ENCODE measurements at regions not wholly inside any gene's neighbourhood (a gene's known extent, or its start where the extent isn't known, plus 50 kb on each side); places are given as distances from the start of the nearest gene placed in this dataset.

DNA sequence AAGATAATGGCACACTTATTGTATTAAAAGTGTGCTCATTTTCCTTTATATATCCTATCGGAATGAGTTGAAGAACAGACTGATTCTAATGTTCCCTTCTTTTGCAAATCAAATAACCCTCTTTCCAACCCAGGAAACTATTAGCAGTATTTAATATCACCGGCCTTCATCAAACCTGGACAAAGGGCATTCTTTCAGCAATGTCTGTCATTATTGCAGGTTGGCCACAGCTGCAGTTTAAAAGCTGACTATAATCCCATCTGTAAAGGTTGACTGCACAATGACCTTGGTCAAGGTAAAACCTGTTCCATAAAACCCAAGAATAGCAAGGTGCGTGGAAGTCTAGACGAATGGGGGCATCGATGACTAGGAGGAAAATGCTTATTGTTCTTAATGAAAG is 472.3 kb upstream of the SOX5 start:
- no peak for DNase-seq (ENCODE audit: low read depth in 1 of 2, low spot score in 1 of 2)
- no peaks in the 10 kb centered on the region for H3K27me3 ChIP-seq (ENCODE audit: insufficient read depth, poor library complexity, severe bottlenecking)
- H3K27ac ChIP-seq (replicated peaks): no peak overlapping the region
- TF ChIP-seq, protein P1, sequence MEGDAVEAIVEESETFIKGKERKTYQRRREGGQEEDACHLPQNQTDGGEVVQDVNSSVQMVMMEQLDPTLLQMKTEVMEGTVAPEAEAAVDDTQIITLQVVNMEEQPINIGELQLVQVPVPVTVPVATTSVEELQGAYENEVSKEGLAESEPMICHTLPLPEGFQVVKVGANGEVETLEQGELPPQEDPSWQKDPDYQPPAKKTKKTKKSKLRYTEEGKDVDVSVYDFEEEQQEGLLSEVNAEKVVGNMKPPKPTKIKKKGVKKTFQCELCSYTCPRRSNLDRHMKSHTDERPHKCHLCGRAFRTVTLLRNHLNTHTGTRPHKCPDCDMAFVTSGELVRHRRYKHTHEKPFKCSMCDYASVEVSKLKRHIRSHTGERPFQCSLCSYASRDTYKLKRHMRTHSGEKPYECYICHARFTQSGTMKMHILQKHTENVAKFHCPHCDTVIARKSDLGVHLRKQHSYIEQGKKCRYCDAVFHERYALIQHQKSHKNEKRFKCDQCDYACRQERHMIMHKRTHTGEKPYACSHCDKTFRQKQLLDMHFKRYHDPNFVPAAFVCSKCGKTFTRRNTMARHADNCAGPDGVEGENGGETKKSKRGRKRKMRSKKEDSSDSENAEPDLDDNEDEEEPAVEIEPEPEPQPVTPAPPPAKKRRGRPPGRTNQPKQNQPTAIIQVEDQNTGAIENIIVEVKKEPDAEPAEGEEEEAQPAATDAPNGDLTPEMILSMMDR (IDR thresholded peaks at IDR 0.05; ENCODE audit: insufficient read depth, low read length): no peak
- TF ChIP-seq SPI1 (IDR thresholded peaks at IDR 0.05; ENCODE audit: borderline replicate concordance, low read depth) (no peak), GABPA (IDR thresholded peaks at IDR 0.05; ENCODE audit: low read depth) (no peak), POLR2AphosphoS5 (IDR thresholded peaks at IDR 0.05; ENCODE audit: low read depth) (no peak)
- TF ChIP-seq, protein P2, sequence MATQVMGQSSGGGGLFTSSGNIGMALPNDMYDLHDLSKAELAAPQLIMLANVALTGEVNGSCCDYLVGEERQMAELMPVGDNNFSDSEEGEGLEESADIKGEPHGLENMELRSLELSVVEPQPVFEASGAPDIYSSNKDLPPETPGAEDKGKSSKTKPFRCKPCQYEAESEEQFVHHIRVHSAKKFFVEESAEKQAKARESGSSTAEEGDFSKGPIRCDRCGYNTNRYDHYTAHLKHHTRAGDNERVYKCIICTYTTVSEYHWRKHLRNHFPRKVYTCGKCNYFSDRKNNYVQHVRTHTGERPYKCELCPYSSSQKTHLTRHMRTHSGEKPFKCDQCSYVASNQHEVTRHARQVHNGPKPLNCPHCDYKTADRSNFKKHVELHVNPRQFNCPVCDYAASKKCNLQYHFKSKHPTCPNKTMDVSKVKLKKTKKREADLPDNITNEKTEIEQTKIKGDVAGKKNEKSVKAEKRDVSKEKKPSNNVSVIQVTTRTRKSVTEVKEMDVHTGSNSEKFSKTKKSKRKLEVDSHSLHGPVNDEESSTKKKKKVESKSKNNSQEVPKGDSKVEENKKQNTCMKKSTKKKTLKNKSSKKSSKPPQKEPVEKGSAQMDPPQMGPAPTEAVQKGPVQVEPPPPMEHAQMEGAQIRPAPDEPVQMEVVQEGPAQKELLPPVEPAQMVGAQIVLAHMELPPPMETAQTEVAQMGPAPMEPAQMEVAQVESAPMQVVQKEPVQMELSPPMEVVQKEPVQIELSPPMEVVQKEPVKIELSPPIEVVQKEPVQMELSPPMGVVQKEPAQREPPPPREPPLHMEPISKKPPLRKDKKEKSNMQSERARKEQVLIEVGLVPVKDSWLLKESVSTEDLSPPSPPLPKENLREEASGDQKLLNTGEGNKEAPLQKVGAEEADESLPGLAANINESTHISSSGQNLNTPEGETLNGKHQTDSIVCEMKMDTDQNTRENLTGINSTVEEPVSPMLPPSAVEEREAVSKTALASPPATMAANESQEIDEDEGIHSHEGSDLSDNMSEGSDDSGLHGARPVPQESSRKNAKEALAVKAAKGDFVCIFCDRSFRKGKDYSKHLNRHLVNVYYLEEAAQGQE (IDR thresholded peaks at IDR 0.05; ENCODE audit: insufficient replicate concordance, low read depth): no peak
- H3K4me3 ChIP-seq (replicated peaks; ENCODE audit: insufficient read depth, low read length): no peak overlapping the region

DNA sequence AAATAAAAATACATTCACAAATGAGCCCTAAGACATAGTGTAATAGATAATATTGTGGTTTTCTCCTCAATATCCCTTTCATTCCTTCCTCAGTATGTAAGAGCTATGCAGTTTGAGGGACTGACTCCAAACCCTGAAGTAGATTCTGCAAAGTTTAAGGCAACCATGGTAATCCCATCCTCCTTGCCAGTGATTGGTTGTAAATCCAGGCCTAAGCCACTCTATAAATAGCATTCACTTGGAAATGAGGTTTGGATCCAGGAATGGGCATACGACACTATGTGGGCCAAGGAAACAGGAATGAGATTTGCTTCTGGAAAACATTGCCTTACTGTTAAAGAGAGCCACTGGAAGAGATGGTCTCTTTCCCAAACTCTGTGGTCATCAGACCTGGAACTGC is 468.7 kb upstream of the SOX5 start:
- H3K27me3 ChIP-seq (ENCODE audit: insufficient read depth, poor library complexity, severe bottlenecking): no peaks in the 10 kb centered on the region
- H3K27ac ChIP-seq (replicated peaks): no peak overlapping the region
- TF ChIP-seq GABPA (IDR thresholded peaks at IDR 0.05; ENCODE audit: low read depth) (no peak), SPI1 (IDR thresholded peaks at IDR 0.05; ENCODE audit: borderline replicate concordance, low read depth) (no peak), POLR2AphosphoS5 (IDR thresholded peaks at IDR 0.05; ENCODE audit: low read depth) (no peak)
- TF ChIP-seq, protein P2 (IDR thresholded peaks at IDR 0.05; ENCODE audit: insufficient replicate concordance, low read depth): no peak
- TF ChIP-seq, protein P1 (IDR thresholded peaks at IDR 0.05; ENCODE audit: insufficient read depth, low read length): no peak
- no peak for DNase-seq (ENCODE audit: low read depth in 1 of 2, low spot score in 1 of 2)
- no peak overlapping the region for H3K4me3 ChIP-seq (replicated peaks; ENCODE audit: insufficient read depth, low read length)

DNA sequence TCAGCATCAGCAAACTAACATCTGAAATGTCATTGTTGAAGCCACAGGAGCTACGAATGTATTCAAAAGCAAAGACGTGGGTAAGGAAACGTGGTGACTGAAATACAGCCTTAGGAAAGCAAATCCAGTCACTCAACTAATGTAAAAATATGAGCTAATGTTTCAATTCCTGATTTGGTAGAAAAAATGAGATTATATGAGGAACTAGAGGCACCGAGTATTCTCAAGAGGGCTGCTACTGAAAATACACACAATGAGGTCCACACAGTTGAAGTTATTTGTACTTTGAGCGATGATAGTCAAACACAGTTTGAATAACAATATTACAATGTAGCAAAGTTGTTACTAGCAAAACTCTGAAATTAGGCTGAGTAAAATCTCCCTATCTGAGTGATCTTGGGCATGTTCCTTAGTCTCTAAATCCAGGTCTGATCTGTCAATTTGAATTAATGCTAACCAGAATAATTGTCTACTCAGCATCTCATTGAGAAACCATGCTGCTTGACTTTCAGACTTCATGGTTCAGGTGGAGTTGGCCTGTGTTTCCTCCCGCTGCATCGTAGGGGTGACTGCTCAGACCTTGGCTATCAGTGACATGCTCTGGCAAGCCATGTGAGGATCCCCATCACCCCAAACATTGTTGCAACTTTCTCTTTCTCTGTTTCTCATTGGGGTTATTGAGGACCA is 467.1 kb upstream of the SOX5 start:
- Histone ChIP-seq H3K4me3 (replicated peaks; ENCODE audit: insufficient read depth, low read length) (no peak overlapping the region), H3K27ac (replicated peaks) (no peak overlapping the region), H3K27me3 (ENCODE audit: insufficient read depth, poor library complexity, severe bottlenecking) (no peaks in the 10 kb centered on the region)
- DNase-seq (ENCODE audit: low read depth in 1 of 2, low spot score in 1 of 2): no peak
- TF ChIP-seq POLR2AphosphoS5 (IDR thresholded peaks at IDR 0.05; ENCODE audit: low read depth): no peak
- TF ChIP-seq, protein P1 (IDR thresholded peaks at IDR 0.05; ENCODE audit: insufficient read depth, low read length): no peak
- no peak for TF ChIP-seq SPI1 (IDR thresholded peaks at IDR 0.05; ENCODE audit: borderline replicate concordance, low read depth)
- no peak for TF ChIP-seq GABPA (IDR thresholded peaks at IDR 0.05; ENCODE audit: low read depth)
- TF ChIP-seq, protein P2 (IDR thresholded peaks at IDR 0.05; ENCODE audit: insufficient replicate concordance, low read depth): no peak
